NCI-H1436 (cell line): ENCODE measurements at regions not wholly inside any gene's neighbourhood (a gene's known extent, or its start where the extent isn't known, plus 50 kb on each side); places are given as distances from the start of the nearest gene placed in this dataset.
"Not testable (repeated sequence)": the region's sequence is repeated elsewhere in the genome, so short reads cannot be mapped to it uniquely, and the experiment has no call there.

Experiments
- DNase-seq: peaks from one replicate; lab custom pipeline; 2025; lab: John Stamatoyannopoulos, UW

GRCh38 chr12:34097213-34097612 lies 74.9 kb downstream of the ALG10 start:
- no peak for DNase-seq

GRCh38 chr12:34105392-34105933 lies 83.2 kb downstream of the ALG10 start:
- no peak for DNase-seq

GRCh38 chr12:34106172-34106571 lies 83.9 kb downstream of the ALG10 start:
- DNase-seq, result no peak

- DNase-seq, result no peak
Measured at GRCh38 chr12:34107016-34107415, 84.7 kb downstream of the ALG10 start.

GRCh38 chr12:34107781-34108404 lies 85.6 kb downstream of the ALG10 start:
- no peak for DNase-seq

- DNase-seq, result no peak
Measured at GRCh38 chr12:34108405-34108803, 86.1 kb downstream of the ALG10 start.

GRCh38 chr12:34108967-34109366 lies 86.7 kb downstream of the ALG10 start:
- no peak for DNase-seq

GRCh38 chr12:34109390-34109789 lies 87.1 kb downstream of the ALG10 start:
- no peak for DNase-seq

- DNase-seq, result not testable (repeated sequence)
Measured at GRCh38 chr12:34109909-34110531, 87.7 kb downstream of the ALG10 start.

GRCh38 chr12:34119366-34119765 lies 97.1 kb downstream of the ALG10 start:
- DNase-seq, result no peak

GRCh38 chr12:34121360-34121759 lies 99.1 kb downstream of the ALG10 start:
- DNase-seq, result no peak

- DNase-seq, result peak; percentile 30
Measured at GRCh38 chr12:34123092-34123491, 100.8 kb downstream of the ALG10 start.

- DNase-seq, result no peak
Measured at GRCh38 chr12:34124608-34125007, 102.3 kb downstream of the ALG10 start.

- no peak for DNase-seq
Measured at GRCh38 chr12:34126239-34126641, 103.9 kb downstream of the ALG10 start.

GRCh38 chr12:34126805-34127204 lies 104.5 kb downstream of the ALG10 start:
- DNase-seq, result no peak

- not testable (repeated sequence) for DNase-seq
Measured at GRCh38 chr12:34127379-34127778, 105.1 kb downstream of the ALG10 start.

GRCh38 chr12:34142430-34142829 lies 120.1 kb downstream of the ALG10 start:
- DNase-seq, result no peak

GRCh38 chr12:34151019-34151418 lies 128.7 kb downstream of the ALG10 start:
- no peak for DNase-seq

- DNase-seq, result no peak
Measured at GRCh38 chr12:34163443-34163842, 141.1 kb downstream of the ALG10 start.

GRCh38 chr12:34166427-34167060 lies 144.2 kb downstream of the ALG10 start:
- no peak for DNase-seq

- DNase-seq, result not testable (repeated sequence)
Measured at GRCh38 chr12:34168507-34168906, 146.2 kb downstream of the ALG10 start.

- no peak for DNase-seq
Measured at GRCh38 chr12:34186492-34186891, 164.2 kb downstream of the ALG10 start.

- no peak for DNase-seq
Measured at GRCh38 chr12:34188974-34189373, 166.7 kb downstream of the ALG10 start.
